CD4-positive, CD25-positive, alpha-beta regulatory T cell (primary cell): ENCODE measurements at regions not wholly inside any gene's neighbourhood (a gene's known extent, or its start where the extent isn't known, plus 50 kb on each side); places are given as distances from the start of the nearest gene placed in this dataset.
"Not testable (repeated sequence)": the region's sequence is repeated elsewhere in the genome, so short reads cannot be mapped to it uniquely, and the experiment has no call there.

Experiments used
- ATAC-seq, 2 donors: fragments of 150-1000 bp; cut with Tn5 transposase; one replicate each; pipeline ENCODE4 v1.10.0; 2021; ENCODE audit warnings: low read depth in 2 of 2, moderate number of reproducible peaks in 2 of 2, moderate library complexity in 1 of 2
- DNase-seq, 3 donors: peaks; one replicate each; pipeline versions ENCODE4 v3.0.0 to v3.0.0-alpha.2; 2012 to 2022; ENCODE audit warnings: mixed read lengths in 1 of 3
- H3K27ac ChIP-seq: one replicate; pipeline ENCODE4 v1.7.0; 2013; ENCODE audit warnings: mild to moderate bottlenecking, low read length; ENCODE audit not compliant: insufficient read depth, poor library complexity, severe bottlenecking
- H3K27me3 ChIP-seq: one replicate; pipeline ENCODE4 v1.7.0; 2013; ENCODE audit warnings: low read length; ENCODE audit not compliant: control insufficient read depth, insufficient read depth
- H3K36me3 ChIP-seq: one replicate; pipeline ENCODE4 v1.7.0; 2013; ENCODE audit warnings: mild to moderate bottlenecking, low read length, moderate library complexity; ENCODE audit not compliant: control insufficient read depth, insufficient read depth
- H3K4me1 ChIP-seq: 2 replicates; pipeline ENCODE4 v1.7.0; 2013; ENCODE audit warnings: mild to moderate bottlenecking, low read length; ENCODE audit not compliant: insufficient read depth, control insufficient read depth, poor library complexity, severe bottlenecking
- H3K4me3 ChIP-seq: one replicate; pipeline ENCODE4 v1.7.0; 2013; ENCODE audit warnings: low read depth, mild to moderate bottlenecking, low read length, moderate library complexity
- H3K9me3 ChIP-seq, 2 experiments: 1 replicate in 1 of 2; 2 replicates in 1 of 2; pipeline ENCODE4 v1.7.0; 2013; ENCODE audit warnings: low read length in 2 of 2, mild to moderate bottlenecking in 1 of 2, moderate library complexity in 1 of 2; ENCODE audit not compliant: control insufficient read depth in 2 of 2
- H3K27ac Mint-ChIP-seq, 3 donors: one replicate each; pipeline ENCODE4 v1.8.0; 2020 to 2022; ENCODE audit warnings: mild to moderate bottlenecking in 3 of 3, mixed read lengths in 3 of 3, moderate library complexity in 2 of 3
- H3K27me3 Mint-ChIP-seq: one replicate; pipeline ENCODE4 v1.8.0; 2022; ENCODE audit warnings: mild to moderate bottlenecking, mixed read lengths
- H3K36me3 Mint-ChIP-seq: one replicate; pipeline ENCODE4 v1.8.0; 2020; ENCODE audit warnings: mixed read lengths
- H3K4me1 Mint-ChIP-seq, 4 donors: one replicate each; pipeline ENCODE4 v1.8.0; 2020 to 2022; ENCODE audit warnings: mixed read lengths in 4 of 4, mild to moderate bottlenecking in 1 of 4
- H3K4me3 Mint-ChIP-seq, 4 donors: one replicate each; pipeline ENCODE4 v1.8.0; 2020 to 2022; ENCODE audit warnings: mild to moderate bottlenecking in 4 of 4, mixed read lengths in 4 of 4, moderate library complexity in 3 of 4
- H3K9me3 Mint-ChIP-seq, 7 donors: one replicate each; pipeline ENCODE4 v1.8.0; 2020 to 2022; ENCODE audit warnings: mixed read lengths in 7 of 7, mild to moderate bottlenecking in 3 of 7, moderate library complexity in 2 of 7

GRCh38 chrX:3470211-3470679, 123.8 kb upstream of the MXRA5 start:
- not testable (repeated sequence) for H3K4me3 Mint-ChIP-seq, DNase-seq, H3K36me3 Mint-ChIP-seq, H3K27me3 Mint-ChIP-seq, H3K36me3 ChIP-seq, H3K4me1 Mint-ChIP-seq, H3K4me1 ChIP-seq, H3K9me3 Mint-ChIP-seq, H3K9me3 ChIP-seq, H3K27ac ChIP-seq, H3K27ac Mint-ChIP-seq, H3K4me3 ChIP-seq, ATAC-seq, H3K27me3 ChIP-seq

GRCh38 chrX:3468031-3468430, 121.6 kb upstream of the MXRA5 start:
- peaks cover 0 to 4% (median 0%) of the 10 kb centered on the region in 7 donors for H3K9me3 Mint-ChIP-seq
- no peak for ATAC-seq
- H3K4me1 ChIP-seq = no peaks in the 10 kb centered on the region

GRCh38 chrX:3465017-3465416, 118.6 kb upstream of the MXRA5 start:
- H3K36me3 Mint-ChIP-seq = no peaks in the 10 kb centered on the region
- no peak overlapping the region for H3K4me3 Mint-ChIP-seq
- Histone ChIP-seq H3K9me3 (no peaks in the 10 kb centered on the region), H3K4me1 (no peaks in the 10 kb centered on the region), H3K27me3 (no peaks in the 10 kb centered on the region), H3K4me3 (no peak overlapping the region), H3K27ac (no peak overlapping the region), H3K36me3 (no peaks in the 10 kb centered on the region)
- peaks cover 0 to 2% (median 0%) of the 10 kb centered on the region in 7 donors for H3K9me3 Mint-ChIP-seq
- no peaks in the 10 kb centered on the region for H3K4me1 Mint-ChIP-seq
- DNase-seq = no peak
- H3K27me3 Mint-ChIP-seq = no peaks in the 10 kb centered on the region
- H3K27ac Mint-ChIP-seq = no peak overlapping the region
- no peak for ATAC-seq

More at GRCh38 chrX:3468031-3468430, 121.6 kb upstream of the MXRA5 start:
- no peak for DNase-seq
- H3K9me3 ChIP-seq = no peaks in the 10 kb centered on the region
- H3K27me3 ChIP-seq = no peaks in the 10 kb centered on the region
- no peaks in the 10 kb centered on the region for H3K36me3 ChIP-seq
- H3K27me3 Mint-ChIP-seq = no peaks in the 10 kb centered on the region
- H3K4me1 Mint-ChIP-seq = no peaks in the 10 kb centered on the region
- H3K4me3 Mint-ChIP-seq = no peak overlapping the region
- no peak overlapping the region for H3K27ac Mint-ChIP-seq
- no peak overlapping the region for H3K4me3 ChIP-seq
- no peaks in the 10 kb centered on the region for H3K36me3 Mint-ChIP-seq
- no peak overlapping the region for H3K27ac ChIP-seq

- H3K4me1 Mint-ChIP-seq = no peaks in the 10 kb centered on the region
- ATAC-seq = no peak
- Histone ChIP-seq H3K4me1 (no peaks in the 10 kb centered on the region), H3K4me3 (no peak overlapping the region), H3K9me3 (no peaks in the 10 kb centered on the region), H3K27me3 (no peaks in the 10 kb centered on the region), H3K27ac (no peak overlapping the region), H3K36me3 (no peaks in the 10 kb centered on the region)
- peaks cover 0 to 2% (median 0%) of the 10 kb centered on the region in 7 donors for H3K9me3 Mint-ChIP-seq
- no peaks in the 10 kb centered on the region for H3K36me3 Mint-ChIP-seq
- H3K27ac Mint-ChIP-seq = no peak overlapping the region
- no peak for DNase-seq
- no peaks in the 10 kb centered on the region for H3K27me3 Mint-ChIP-seq
- no peak overlapping the region for H3K4me3 Mint-ChIP-seq
Measured at GRCh38 chrX:3462166-3462508, 115.7 kb upstream of the MXRA5 start.

GRCh38 chrX:3461397-3462165, 115.1 kb upstream of the MXRA5 start:
- H3K9me3 Mint-ChIP-seq = peaks cover 0 to 4% (median 0%) of the 10 kb centered on the region in 7 donors
- H3K4me1 Mint-ChIP-seq = no peaks in the 10 kb centered on the region
- no peak overlapping the region for H3K27ac ChIP-seq
- H3K27ac Mint-ChIP-seq = no peak overlapping the region
- H3K4me3 Mint-ChIP-seq = no peak overlapping the region
- DNase-seq (no peak), ATAC-seq (no peak)
- no peak overlapping the region for H3K4me3 ChIP-seq
- no peaks in the 10 kb centered on the region for H3K27me3 ChIP-seq
- H3K36me3 ChIP-seq = no peaks in the 10 kb centered on the region
- H3K9me3 ChIP-seq = no peaks in the 10 kb centered on the region
- no peaks in the 10 kb centered on the region for H3K36me3 Mint-ChIP-seq
- H3K4me1 ChIP-seq = no peaks in the 10 kb centered on the region
- H3K27me3 Mint-ChIP-seq = no peaks in the 10 kb centered on the region

- no peaks in the 10 kb centered on the region for H3K36me3 Mint-ChIP-seq
- no peak overlapping the region for H3K27ac Mint-ChIP-seq
- H3K27me3 ChIP-seq = no peaks in the 10 kb centered on the region
- no peaks in the 10 kb centered on the region for H3K4me1 ChIP-seq
- no peaks in the 10 kb centered on the region for H3K4me1 Mint-ChIP-seq
- H3K27ac ChIP-seq = no peak overlapping the region
- H3K4me3 ChIP-seq = no peak overlapping the region
- peaks cover 0 to 4% (median 0%) of the 10 kb centered on the region in 7 donors for H3K9me3 Mint-ChIP-seq
- H3K36me3 ChIP-seq = no peaks in the 10 kb centered on the region
- no peaks in the 10 kb centered on the region for H3K27me3 Mint-ChIP-seq
- H3K4me3 Mint-ChIP-seq = no peak overlapping the region
- H3K9me3 ChIP-seq = no peaks in the 10 kb centered on the region
- ATAC-seq (no peak), DNase-seq (no peak)
Measured at GRCh38 chrX:3455796-3456195, 109.3 kb upstream of the MXRA5 start.

GRCh38 chrX:3451571-3451970, 105.1 kb upstream of the MXRA5 start:
- Mint-ChIP-seq H3K27me3 (no peaks in the 10 kb centered on the region), H3K4me3 (no peak overlapping the region), H3K27ac (no peak overlapping the region), H3K4me1 (no peaks in the 10 kb centered on the region), H3K9me3 (peaks cover 0 to 6% (median 0%) of the 10 kb centered on the region in 7 donors), H3K36me3 (no peaks in the 10 kb centered on the region)
- DNase-seq = no peak
- no peaks in the 10 kb centered on the region for H3K9me3 ChIP-seq
- no peaks in the 10 kb centered on the region for H3K36me3 ChIP-seq
- no peaks in the 10 kb centered on the region for H3K27me3 ChIP-seq
- no peak for ATAC-seq
- no peaks in the 10 kb centered on the region for H3K4me1 ChIP-seq
- H3K27ac ChIP-seq = no peak overlapping the region
- H3K4me3 ChIP-seq = no peak overlapping the region

GRCh38 chrX:3450881-3451570, 104.6 kb upstream of the MXRA5 start:
- no peak for ATAC-seq
- no peaks in the 10 kb centered on the region for H3K4me1 ChIP-seq
- no peak overlapping the region for H3K27ac ChIP-seq
- no peaks in the 10 kb centered on the region for H3K4me1 Mint-ChIP-seq
- no peak overlapping the region for H3K4me3 ChIP-seq
- no peak overlapping the region for H3K4me3 Mint-ChIP-seq
- no peaks in the 10 kb centered on the region for H3K9me3 ChIP-seq
- H3K27me3 Mint-ChIP-seq = no peaks in the 10 kb centered on the region
- H3K36me3 ChIP-seq = no peaks in the 10 kb centered on the region
- no peaks in the 10 kb centered on the region for H3K36me3 Mint-ChIP-seq
- H3K27ac Mint-ChIP-seq = no peak overlapping the region
- peaks cover 0 to 6% (median 0%) of the 10 kb centered on the region in 7 donors for H3K9me3 Mint-ChIP-seq
- no peaks in the 10 kb centered on the region for H3K27me3 ChIP-seq
- no peak for DNase-seq
